Right lobe of liver (tissue), 4 donors: ENCODE measurements at regions not wholly inside any gene's neighbourhood (a gene's known extent, or its start where the extent isn't known, plus 50 kb on each side); places are given as distances from the start of the nearest gene placed in this dataset.

Experiments used
- POLR2A ChIP-seq: fragments of 450-650 bp; IDR thresholded peaks from one replicate; pipeline ENCODE4 v1.6.1; 2017; ENCODE audit warnings: antibody characterized with exemption, mild to moderate bottlenecking
- TF ChIP-seq, protein P1 (sequence below), 4 donors: fragments of 200-600 bp in 3 of 4; fragments of 450-650 bp in 1 of 4; IDR thresholded peaks; one replicate each; pipeline versions ENCODE4 v1.5.1 to v1.8.0; 2016 to 2022; ENCODE audit warnings: antibody characterized with exemption in 4 of 4, mild to moderate bottlenecking in 2 of 4
- donor health status: DM: no; HTN: no; CAD: no.
- donor health status: DM: no; HTN: no; CAD: no.
- donor health status: DM: no; HTN: yes; CAD: no.

DNA sequence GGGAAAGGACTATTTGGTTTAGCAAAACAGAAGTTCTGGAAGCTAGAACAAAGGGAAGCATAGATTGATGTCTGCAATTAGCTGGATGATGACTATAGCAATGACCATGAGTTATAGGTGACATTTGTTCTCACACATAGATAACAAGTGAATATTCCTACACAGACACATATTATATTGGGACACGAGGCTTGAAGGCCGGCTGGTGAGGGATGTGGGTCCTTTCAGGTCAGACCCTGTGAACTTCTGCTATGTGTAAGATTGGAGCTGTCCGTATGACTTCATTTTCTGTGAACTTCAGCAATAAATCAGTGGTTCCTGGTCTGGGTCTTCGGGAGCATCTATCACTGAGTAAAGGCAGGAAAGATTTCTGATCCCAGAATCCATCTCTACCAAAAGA lies 253.6 kb upstream of the CFAP20DC start:
- TF ChIP-seq, protein P1, sequence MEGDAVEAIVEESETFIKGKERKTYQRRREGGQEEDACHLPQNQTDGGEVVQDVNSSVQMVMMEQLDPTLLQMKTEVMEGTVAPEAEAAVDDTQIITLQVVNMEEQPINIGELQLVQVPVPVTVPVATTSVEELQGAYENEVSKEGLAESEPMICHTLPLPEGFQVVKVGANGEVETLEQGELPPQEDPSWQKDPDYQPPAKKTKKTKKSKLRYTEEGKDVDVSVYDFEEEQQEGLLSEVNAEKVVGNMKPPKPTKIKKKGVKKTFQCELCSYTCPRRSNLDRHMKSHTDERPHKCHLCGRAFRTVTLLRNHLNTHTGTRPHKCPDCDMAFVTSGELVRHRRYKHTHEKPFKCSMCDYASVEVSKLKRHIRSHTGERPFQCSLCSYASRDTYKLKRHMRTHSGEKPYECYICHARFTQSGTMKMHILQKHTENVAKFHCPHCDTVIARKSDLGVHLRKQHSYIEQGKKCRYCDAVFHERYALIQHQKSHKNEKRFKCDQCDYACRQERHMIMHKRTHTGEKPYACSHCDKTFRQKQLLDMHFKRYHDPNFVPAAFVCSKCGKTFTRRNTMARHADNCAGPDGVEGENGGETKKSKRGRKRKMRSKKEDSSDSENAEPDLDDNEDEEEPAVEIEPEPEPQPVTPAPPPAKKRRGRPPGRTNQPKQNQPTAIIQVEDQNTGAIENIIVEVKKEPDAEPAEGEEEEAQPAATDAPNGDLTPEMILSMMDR (IDR thresholded peaks at IDR 0.05): no peak
- TF ChIP-seq POLR2A: no peak
